NOMO-1 (cell line): ENCODE measurements at regions not wholly inside any gene's neighbourhood (a gene's known extent, or its start where the extent isn't known, plus 50 kb on each side); places are given as distances from the start of the nearest gene placed in this dataset.
"Not testable (repeated sequence)": the region's sequence is repeated elsewhere in the genome, so short reads cannot be mapped to it uniquely, and the experiment has no call there.

ENCODE experiments used
- DNase-seq, 2 experiments: peaks; one replicate each; lab custom pipeline; 2025; ENCODE audit not compliant: unreplicated experiment in 2 of 2; lab: John Stamatoyannopoulos, UW

DNA sequence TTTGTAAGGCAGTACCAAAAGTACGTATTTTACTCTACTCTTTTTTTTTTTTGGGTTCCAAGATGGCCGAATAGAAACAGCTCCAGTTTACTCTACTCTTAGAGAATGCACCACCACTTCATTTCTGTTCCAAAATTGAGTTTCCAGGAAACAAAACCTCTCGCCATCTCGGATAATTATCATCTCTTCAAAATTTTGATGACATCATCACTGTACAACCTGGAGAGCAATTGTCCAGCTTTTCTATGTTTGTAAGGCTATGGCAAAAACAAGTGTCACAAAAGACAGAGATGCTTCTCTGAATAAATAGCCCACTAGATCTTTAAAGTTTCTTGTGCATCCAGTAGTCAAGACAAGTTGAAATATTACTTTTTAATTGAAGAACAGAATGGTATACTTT lies 1631.9 kb upstream of the CDH6 start:
- DNase-seq, result no peak

DNA sequence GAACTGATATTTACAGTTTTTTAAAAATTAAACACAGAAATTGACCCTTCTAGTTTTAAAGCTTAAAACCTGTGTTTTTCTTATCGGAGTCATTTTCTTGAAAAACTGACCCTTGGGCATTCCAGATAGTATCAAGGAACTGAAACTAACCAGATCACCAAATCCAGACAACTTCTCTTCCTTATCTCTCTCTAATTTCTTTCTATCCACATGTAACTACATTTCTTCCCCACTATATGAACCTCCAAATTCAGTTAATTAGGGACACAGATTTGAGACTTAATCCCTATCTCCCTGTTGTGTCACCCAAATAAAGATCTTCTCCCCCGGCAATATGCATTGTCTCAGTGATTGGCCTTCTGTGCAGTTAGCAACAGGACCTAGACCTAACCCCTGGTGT lies 1643.0 kb upstream of the CDH6 start:
- no peak for DNase-seq

DNA sequence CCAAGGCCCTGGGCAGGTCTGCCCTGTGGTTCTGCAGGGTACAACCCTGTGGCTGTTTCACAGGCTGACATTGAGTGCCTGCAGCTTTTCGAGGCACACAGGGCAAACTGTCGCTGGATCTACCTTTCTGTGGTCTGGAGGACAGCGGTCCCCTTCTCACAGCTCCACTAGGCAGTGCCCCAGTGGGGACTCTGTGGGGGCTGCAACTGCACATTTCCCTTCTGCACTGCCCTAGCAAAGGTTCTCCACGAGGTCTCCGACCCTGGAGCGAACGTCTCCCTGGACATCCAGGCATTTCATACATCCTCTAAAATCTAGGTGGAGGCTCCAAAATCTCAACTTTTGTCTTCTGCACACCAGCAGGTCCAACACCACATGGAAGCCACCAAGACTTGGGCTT lies 1645.2 kb upstream of the CDH6 start:
- no peak for DNase-seq

DNA sequence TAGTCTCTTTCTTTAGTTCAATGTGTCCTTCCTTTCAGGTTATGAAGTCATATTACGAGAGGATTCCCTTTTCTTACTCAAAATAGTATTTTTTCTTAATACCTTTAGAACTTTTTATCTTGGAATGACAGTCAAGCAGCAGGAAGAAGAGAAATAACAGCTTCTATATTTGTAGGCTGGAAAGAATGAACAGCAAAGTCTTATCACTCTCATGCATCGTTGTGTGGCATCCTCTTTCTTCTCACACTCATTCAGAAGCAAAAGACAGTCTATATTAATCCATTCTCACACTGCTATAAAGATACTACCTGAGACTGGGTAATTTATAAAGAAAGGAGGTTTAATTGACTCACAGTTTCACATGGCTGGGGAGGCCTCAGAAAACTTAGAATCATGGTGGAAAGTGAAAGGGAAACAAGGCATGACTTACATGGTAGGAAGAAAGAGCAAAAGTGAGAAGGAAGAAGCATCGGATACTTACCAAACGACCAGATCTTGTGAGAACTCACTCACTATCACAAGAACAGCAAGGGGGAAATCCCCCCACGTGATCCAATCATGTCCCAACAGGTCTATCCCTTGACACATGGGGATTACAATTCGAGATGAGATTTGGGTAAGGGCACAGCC lies 1646.1 kb upstream of the CDH6 start:
- no peak for DNase-seq

DNA sequence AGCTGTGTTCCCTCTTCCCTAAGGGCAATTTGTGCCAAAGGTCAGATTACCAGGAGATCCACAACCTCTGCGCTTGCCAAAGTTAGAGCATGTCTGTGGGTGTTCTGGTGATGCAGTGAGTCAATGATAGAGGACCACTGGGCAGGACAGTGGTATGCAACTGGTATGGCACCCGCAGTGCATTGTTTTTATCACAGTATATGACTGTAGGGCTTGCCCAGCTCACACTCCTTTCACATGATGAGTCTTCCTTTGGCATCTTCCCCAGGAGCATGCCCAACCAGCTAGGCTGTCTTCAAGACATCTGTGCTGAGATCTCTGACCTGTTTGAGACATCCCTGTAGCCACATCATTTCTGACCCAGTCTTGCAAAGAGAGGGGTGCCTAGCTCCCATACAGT lies 1650.0 kb upstream of the CDH6 start:
- DNase-seq, result no peak

DNA sequence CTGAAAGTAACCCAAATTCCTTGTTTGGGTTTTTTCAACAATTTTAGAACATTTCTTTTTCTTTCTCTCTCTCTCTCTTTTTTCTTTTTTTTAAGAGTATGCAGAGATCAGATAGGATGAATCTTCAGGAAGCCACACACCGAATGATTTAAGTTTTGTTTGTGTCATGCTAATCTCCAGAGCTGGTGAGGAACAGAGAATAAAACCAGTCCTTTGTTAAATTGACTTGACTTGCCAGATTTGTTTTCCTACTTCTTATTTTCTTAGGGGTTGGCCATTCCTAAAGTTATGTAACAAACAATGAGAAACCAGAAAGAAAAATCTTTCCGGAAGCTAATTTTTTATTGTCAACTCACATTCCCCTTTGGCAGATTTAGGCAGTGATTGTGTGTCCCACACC lies 1669.3 kb upstream of the CDH6 start:
- DNase-seq, result no peak

DNA sequence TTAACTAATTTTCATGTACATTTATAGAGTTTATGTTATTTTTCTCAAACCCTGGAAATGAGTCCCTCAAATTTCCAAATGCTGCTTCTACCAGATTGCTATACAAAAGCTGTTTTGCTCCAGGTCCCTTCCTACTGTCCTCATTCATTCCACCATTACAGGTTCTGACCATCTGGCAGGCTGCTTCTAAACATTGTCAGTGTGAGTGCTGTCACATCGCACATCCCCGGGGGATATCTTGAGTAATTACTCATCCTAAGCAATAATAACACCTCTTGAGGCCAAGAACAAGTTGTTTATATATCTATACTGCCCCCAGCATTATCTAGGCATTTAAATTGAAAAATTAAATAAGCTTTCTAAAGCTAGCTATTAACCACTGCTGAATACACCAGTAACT lies 1675.3 kb upstream of the CDH6 start:
- no peak for DNase-seq

DNA sequence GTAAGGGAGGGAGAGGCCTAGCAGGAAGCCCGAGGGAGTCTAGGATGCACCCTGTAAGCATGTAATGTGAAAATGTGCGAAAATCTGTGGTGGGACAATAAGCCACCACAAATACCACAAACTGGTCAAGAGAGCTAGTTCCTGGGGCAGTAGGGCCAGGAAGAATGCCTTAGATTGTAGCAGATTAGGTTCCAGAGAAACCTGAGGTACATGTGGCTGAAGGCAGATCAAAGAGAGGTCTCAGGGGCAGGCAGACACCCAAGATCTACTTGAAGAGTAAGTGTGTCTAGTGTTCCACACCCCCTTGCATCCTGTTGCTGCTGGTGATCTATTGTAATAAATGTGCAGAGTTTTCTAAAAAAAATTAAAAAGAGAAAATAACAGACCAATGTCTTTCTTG lies 1677.3 kb upstream of the CDH6 start:
- DNase-seq, result no peak

DNA sequence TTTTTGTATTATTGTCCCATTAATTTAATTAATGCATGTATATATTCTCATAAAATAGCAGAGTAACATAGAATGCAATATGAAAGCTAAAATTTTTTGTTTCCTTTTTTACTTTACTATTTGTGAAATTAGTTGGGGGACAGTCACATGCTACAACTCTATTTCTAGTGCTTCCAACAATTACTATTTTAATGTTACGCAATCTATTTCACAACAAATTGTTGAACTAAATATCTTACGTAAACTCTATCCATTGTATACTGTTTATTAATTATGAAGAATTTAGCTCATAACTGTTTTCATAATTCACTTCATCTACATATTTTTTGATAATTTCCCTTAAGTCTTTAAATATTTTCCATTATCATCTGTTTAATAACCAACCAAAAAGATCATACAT lies 1685.4 kb upstream of the CDH6 start:
- no peak for DNase-seq

DNA sequence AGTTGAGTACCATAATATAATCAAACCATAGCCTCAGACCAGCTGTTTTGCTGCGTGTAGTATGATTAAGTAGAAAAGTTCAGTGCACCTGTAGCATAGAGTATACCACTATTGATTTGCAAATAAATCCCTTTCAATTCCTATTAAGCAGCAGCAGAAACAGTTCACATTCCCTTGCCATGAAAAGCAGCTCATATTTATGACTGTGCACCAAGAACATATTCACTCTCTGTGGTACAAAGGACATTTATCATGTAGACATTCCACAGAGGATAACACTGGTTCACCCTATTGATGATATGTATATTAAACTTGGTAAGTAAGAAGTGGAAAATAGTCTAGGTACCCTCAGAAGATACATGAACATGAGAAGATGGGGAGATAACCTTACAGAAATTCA lies 1689.1 kb upstream of the CDH6 start:
- DNase-seq, result no peak

DNA sequence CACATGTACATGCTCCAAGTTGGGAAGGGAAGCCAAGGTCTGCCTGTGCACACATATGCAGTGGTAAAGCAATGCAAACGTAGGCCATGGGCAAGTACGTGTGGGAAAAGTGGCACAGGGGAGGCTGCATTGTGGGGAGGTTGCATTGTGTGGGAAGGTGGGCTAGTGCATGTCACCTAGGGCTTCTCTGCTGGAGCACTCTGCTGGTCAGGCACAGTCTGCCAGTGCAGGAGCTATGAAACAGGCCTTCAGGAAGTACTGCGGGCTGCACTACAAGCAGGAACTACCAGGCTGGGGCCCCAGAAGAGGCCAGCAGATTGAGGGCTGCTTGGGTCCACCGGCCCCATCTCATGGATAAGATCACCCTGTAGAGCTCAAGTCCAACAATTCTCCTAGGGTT lies 1694.6 kb upstream of the CDH6 start:
- DNase-seq, result no peak

DNA sequence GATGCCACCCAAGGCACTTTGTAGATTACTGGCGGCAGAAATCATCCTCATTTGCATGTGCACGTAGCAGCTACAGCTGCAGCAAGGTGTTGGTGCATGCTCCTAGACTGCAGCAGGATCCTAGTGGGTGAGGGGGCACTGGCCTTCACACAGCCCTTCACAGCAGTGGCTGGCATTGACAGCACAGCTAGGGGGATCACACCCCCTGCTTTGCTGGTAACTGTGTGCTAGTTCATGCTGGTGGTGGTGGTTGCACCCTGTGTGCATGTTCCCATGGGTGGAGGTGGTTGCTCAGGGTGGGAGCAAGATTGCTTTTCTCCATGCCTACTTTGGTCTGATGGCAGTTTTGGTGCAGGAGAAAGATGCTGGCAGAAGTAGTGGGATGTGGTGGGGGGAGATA lies 1695.1 kb upstream of the CDH6 start:
- no peak for DNase-seq

DNA sequence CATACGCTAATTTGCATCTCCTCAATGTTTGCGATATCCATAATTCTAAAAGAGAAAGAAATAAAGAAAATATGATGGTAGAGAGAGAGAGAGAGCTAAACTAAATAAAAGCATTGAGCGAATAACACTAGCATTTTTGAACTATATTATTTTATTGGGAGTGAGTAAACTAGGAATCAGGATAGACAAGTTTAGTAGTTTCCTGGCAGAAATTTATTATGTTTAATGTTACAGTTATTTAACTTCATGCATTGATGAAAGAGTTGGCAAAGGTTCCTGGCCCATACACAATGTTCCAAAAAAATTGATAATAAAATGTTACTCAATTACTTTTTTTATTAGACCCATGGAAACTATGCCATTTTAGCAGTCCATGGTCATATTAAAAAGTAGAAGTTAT lies 1708.2 kb upstream of the CDH6 start:
- DNase-seq, result no peak

DNA sequence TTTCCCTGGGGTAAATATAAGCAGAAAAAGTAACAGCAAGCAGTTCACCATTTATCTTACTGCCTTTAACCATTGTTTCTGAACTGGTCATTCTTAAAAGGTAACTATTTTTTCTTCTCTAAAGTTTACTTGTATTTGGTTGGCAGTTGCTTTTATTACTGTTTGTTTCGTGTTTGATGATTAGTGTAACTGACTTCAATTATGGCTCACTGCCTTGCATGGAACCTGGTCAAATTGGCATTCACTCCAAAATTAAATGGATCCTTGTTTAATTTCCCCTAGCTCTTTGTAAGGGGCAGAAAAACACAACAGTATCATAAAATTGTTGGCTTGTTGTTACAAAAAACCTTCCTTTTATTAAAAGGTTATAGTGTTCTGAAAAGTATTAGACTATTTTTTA lies 1723.9 kb upstream of the CDH6 start:
- no peak for DNase-seq

DNA sequence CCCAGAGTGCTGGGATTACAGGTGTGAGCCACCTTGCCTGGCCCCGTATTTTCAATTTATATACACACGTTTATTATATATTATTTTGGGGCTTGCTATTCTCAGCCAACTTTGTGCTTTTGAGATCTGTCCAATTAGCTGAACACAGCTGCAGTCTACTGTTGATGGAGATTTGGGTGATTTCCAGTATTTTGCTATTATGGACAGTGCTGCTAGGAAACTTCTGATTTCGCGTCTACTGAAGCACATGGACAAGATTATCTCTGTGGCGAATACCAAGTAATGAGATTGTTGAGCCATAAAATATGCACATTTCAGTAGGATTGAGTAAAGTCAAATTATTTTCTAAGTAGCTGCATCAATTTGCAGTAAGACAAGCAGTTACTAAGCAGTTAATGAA lies 1731.2 kb upstream of the CDH6 start:
- no peak for DNase-seq

DNA sequence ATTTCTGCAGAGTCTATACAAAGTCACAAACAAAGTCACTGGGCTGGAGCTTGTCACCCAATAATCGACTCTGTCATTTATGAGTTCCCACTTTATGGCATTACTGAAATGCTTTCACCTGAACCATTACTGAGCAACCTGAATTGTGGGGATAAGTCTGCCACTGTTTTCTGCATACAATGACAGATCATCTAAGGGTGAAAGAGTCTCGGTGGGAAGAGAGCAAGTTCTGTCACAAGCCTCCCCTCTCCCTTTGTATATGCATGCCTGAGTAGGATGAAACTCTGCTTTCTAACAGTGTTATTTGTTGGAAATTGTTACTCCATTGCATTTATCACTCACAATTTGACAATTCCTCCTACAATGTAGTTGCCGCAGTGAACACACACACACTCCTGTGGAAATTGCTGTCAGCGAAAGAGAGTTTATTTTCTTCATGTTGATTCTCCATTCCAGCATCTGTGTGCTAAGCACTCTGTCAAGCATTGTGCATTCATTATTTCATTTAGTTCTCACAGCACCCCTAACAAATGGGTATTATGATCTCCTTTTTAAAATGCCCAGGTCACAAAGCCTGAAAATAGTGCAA lies 1732.4 kb upstream of the CDH6 start:
- no peak for DNase-seq

DNA sequence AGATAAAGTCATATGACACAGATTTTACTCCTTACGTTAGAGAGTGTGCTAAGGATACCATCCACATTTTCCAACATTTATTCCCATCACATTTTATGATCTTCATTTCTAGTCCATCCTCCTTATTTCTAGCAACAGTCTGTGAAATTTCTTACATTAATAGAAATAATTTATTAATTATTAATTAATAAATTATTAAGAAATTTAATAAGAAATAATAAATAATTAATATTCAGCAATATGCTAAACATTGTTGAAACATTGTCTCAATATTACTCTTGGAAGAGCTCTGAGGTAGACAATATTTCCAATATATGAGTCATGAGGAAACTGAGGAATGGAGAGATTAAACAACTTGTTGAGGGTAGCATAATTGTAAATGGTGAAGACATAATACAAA lies 1742.5 kb upstream of the CDH6 start:
- not testable (repeated sequence) for DNase-seq

DNA sequence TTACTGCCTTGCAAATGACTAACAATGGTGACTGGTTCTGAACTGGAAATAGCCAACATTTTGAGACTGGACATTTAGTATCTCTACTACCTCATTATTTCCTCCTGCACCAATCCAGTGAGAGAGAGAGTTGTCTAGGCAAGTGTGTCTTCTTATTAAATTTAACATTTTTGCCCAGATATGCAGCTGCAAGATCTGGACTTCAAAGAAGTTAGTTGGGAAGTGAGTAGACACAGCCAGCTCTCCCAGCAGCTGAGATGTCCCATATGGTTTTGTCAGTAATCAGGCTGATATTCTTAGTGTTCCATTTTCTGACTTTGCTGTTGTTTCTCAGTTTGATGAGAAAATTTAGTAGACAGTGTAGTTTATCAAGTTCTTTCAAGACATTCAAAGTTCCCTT lies 1778.8 kb upstream of the CDH6 start:
- no peak for DNase-seq

DNA sequence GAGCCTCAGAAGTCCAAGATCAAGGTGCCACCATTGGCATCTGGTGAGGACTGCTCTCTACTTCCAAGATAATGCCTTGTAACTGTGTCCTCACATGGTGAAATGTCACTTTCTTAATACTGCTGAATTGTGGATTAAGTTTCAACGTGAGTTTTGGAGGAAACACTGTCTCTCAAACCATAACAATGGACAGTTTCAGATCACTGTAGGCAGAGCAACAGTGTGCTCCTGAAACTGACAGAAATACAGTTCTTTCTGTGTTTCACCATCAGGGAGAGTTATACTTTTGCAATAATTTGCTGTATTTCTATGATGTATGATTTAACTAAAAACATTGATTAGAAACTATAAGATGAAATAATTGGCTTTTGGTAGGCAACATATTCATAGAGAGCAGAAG lies 1780.5 kb upstream of the CDH6 start:
- DNase-seq, result no peak

DNA sequence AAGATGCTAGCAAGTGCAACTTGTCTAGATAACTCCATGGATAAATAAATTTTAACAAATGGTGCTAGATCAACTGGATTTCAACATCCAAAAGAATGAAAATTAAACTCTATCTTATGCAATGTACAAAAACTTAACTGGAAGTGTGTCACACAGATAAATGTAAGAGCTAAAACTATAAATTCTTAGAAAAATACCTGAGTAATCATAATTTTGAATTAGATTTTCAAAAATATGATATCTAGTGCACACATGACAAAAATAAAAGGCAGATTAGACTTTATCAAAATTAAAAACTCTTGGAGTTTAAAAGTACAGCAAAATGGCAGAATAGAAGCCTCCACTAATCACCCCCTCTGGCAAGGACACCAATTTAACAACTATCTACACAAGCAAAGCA lies 1791.2 kb upstream of the CDH6 start:
- no peak for DNase-seq

DNA sequence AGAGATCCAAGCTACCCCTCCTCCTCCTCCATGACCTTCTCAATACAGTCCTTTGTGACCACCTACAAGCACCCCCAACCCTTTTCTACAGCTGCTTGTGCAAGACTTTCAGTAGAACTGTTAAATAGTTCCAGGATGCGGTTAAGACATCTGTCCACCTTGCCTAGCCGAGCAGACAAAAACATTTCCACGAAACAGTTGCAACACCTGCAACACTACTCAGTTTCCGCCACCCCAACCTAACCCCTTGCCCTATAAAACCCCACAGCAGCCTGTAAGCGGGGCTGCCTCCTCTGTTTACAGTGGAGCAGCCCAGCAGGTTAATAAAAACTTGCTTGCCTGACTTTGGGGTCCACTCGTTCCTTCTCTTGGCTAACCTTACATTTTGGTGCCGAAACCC lies 1803.5 kb upstream of the CDH6 start:
- no peak for DNase-seq

DNA sequence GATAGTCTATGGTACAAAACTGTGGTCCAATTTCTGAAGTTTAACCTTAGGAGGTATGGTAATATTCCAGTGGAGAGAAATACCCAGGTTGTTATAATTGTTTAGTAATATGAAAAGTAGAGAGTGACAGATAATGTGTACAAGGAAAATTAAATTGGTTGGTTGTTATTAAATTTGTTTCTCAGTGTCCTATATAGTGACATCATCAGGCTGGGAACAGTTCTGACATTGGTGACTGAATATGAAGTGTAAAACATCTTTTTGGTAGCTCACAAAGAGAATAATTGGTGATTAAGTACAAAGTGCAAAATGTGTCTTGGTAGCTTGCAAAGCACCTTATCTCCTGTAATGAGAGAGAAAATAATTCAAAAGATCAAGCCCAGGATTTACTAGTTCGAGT lies 1806.1 kb upstream of the CDH6 start:
- DNase-seq, result no peak

DNA sequence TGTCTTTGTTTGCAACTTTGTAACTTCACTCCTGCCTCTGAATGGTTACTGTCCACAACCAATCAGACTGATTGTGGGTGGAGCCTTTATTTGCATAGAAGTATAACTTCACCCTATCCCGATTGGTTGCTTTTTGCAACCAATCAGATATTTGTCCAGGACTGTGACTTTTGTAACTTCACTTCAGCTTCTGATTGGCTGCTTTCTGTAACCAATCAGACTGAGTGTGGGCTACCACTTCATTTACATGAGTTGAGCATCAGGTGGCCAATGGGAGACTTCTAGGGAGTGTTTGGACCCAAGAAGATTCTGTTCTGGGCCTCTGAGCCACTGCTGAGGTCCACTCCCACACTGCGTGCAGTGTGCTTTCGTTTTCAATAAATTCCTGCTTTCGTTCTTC lies 1810.7 kb upstream of the CDH6 start:
- DNase-seq, result no peak
